ENCODE measurements at regions not wholly inside any gene's neighbourhood (a gene's known extent, or its start where the extent isn't known, plus 50 kb on each side); places are given as distances from the start of the nearest gene placed in this dataset.

DNA sequence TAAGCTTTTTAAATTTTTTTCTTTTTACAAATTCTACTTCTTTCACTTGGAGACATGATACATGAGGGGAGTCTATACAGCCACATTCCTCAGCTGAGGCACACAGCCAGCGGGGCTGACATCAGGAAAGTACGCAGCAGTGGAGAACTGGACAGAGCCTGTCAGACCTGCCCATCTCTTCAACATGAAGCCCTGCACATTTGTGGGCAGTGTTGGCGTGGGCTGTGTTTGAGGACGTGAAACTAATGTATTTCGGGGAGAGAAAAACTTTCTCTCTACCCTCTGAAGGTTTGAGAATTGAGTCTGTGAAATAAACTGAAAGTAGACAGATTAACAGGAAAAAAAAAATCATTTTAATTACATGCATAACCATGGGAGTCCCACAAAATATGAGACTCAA, 84.8 kb upstream of the HTATIP2 start:
- peak overlapping the region; percentile 73 for H3K27ac Mint-ChIP-seq (ENCODE audit: unreplicated experiment)
- no peaks in the 10 kb centered on the region for H3K27me3 Mint-ChIP-seq (ENCODE audit: unreplicated experiment)
- peaks cover 14% of the 10 kb centered on the region for H3K4me1 Mint-ChIP-seq (ENCODE audit: unreplicated experiment)
- H3K4me3 Mint-ChIP-seq (ENCODE audit: unreplicated experiment), result no peak overlapping the region
- TF ChIP-seq, protein P1, sequence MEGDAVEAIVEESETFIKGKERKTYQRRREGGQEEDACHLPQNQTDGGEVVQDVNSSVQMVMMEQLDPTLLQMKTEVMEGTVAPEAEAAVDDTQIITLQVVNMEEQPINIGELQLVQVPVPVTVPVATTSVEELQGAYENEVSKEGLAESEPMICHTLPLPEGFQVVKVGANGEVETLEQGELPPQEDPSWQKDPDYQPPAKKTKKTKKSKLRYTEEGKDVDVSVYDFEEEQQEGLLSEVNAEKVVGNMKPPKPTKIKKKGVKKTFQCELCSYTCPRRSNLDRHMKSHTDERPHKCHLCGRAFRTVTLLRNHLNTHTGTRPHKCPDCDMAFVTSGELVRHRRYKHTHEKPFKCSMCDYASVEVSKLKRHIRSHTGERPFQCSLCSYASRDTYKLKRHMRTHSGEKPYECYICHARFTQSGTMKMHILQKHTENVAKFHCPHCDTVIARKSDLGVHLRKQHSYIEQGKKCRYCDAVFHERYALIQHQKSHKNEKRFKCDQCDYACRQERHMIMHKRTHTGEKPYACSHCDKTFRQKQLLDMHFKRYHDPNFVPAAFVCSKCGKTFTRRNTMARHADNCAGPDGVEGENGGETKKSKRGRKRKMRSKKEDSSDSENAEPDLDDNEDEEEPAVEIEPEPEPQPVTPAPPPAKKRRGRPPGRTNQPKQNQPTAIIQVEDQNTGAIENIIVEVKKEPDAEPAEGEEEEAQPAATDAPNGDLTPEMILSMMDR (IDR thresholded peaks at IDR 0.05; ENCODE audit: unreplicated experiment), result no peak
- DNase-seq (ENCODE audit: low spot score), result no peak
- H3K9me3 Mint-ChIP-seq (ENCODE audit: unreplicated experiment), result no peaks in the 10 kb centered on the region
- H3K36me3 Mint-ChIP-seq (ENCODE audit: low read depth, unreplicated experiment), result no peaks in the 10 kb centered on the region

DNA sequence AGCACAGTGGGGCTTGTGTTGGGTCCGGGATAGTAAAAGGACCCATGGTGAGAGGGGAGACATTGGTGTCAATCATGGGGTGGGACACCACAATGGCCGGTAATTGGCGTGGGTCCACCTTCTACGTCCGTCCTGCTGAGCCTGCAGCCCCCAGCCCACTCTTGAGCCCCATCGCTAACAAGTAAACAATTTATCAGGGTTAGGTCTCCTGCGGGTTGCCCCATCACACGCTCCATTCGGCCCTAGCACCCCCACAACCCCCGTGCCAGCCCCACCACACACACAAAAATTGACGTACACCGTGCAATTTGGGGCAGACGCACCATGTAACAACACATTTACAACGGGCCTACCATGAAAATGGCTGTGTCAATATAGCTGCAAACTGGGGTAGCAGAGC, 86.5 kb upstream of the HTATIP2 start:
- H3K36me3 Mint-ChIP-seq (ENCODE audit: low read depth, unreplicated experiment), result no peaks in the 10 kb centered on the region
- H3K4me3 Mint-ChIP-seq (ENCODE audit: unreplicated experiment), result no peak overlapping the region
- DNase-seq (ENCODE audit: low spot score), result no peak
- no peaks in the 10 kb centered on the region for H3K27me3 Mint-ChIP-seq (ENCODE audit: unreplicated experiment)
- no peaks in the 10 kb centered on the region for H3K9me3 Mint-ChIP-seq (ENCODE audit: unreplicated experiment)
- H3K27ac Mint-ChIP-seq (ENCODE audit: unreplicated experiment), result no peak overlapping the region
- TF ChIP-seq, protein P1 (IDR thresholded peaks at IDR 0.05; ENCODE audit: unreplicated experiment), result no peak
- peaks cover 14% of the 10 kb centered on the region for H3K4me1 Mint-ChIP-seq (ENCODE audit: unreplicated experiment)

- Mint-ChIP-seq H3K9me3 (ENCODE audit: unreplicated experiment) (no peaks in the 10 kb centered on the region), H3K4me3 (ENCODE audit: unreplicated experiment) (no peak overlapping the region), H3K36me3 (ENCODE audit: low read depth, unreplicated experiment) (no peaks in the 10 kb centered on the region), H3K27me3 (ENCODE audit: unreplicated experiment) (no peaks in the 10 kb centered on the region), H3K27ac (ENCODE audit: unreplicated experiment) (no peak overlapping the region), H3K4me1 (ENCODE audit: unreplicated experiment) (peaks cover 14% of the 10 kb centered on the region)
- TF ChIP-seq, protein P1 (IDR thresholded peaks at IDR 0.05; ENCODE audit: unreplicated experiment), result no peak
- DNase-seq (ENCODE audit: low spot score), result no peak
These were observed 87.2 kb upstream of the HTATIP2 start for GRCh38 chr11:20275987-20276965.

DNA sequence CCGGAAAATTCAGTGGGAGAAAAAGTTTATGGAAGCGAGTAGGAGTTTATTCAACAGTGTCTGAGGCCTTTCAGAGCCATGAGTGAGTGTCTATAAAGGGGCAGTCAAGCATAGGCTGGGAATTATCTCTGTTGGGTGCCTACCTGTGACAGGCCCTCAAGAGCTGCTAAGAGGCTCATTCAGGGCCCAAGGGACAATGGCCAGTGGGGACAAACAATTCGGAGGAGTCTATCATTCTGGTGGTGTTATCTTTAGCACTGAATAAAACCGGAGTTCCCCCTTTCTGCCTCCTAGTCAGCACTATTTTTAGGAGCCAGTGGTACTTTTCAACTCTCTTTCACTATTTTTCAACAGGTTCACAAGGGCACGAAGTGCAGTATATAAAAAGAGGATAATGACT, 89.5 kb upstream of the HTATIP2 start:
- peaks cover 12% of the 10 kb centered on the region for H3K4me1 Mint-ChIP-seq (ENCODE audit: unreplicated experiment)
- no peak overlapping the region for H3K4me3 Mint-ChIP-seq (ENCODE audit: unreplicated experiment)
- H3K27me3 Mint-ChIP-seq (ENCODE audit: unreplicated experiment), result no peaks in the 10 kb centered on the region
- DNase-seq (ENCODE audit: low spot score), result no peak
- no peak overlapping the region for H3K27ac Mint-ChIP-seq (ENCODE audit: unreplicated experiment)
- H3K9me3 Mint-ChIP-seq (ENCODE audit: unreplicated experiment), result no peaks in the 10 kb centered on the region
- no peaks in the 10 kb centered on the region for H3K36me3 Mint-ChIP-seq (ENCODE audit: low read depth, unreplicated experiment)
- TF ChIP-seq, protein P1 (IDR thresholded peaks at IDR 0.05; ENCODE audit: unreplicated experiment), result no peak

- H3K4me1 Mint-ChIP-seq (ENCODE audit: unreplicated experiment), result peaks cover 2% of the 10 kb centered on the region
- no peak overlapping the region for H3K4me3 Mint-ChIP-seq (ENCODE audit: unreplicated experiment)
- no peak for DNase-seq (ENCODE audit: low spot score)
- no peak overlapping the region for H3K27ac Mint-ChIP-seq (ENCODE audit: unreplicated experiment)
- H3K36me3 Mint-ChIP-seq (ENCODE audit: low read depth, unreplicated experiment), result no peaks in the 10 kb centered on the region
- no peaks in the 10 kb centered on the region for H3K9me3 Mint-ChIP-seq (ENCODE audit: unreplicated experiment)
- TF ChIP-seq, protein P1 (IDR thresholded peaks at IDR 0.05; ENCODE audit: unreplicated experiment), result no peak
- H3K27me3 Mint-ChIP-seq (ENCODE audit: unreplicated experiment), result no peaks in the 10 kb centered on the region
These were observed 101.3 kb upstream of the DBX1 start for GRCh38 chr11:20261526-20261925.

Measured in endothelial cell (in vitro differentiated cells).